ENCODE measurements at regions not wholly inside any gene's neighbourhood (a gene's known extent, or its start where the extent isn't known, plus 50 kb on each side); places are given as distances from the start of the nearest gene placed in this dataset.
"Not testable (repeated sequence)": the region's sequence is repeated elsewhere in the genome, so short reads cannot be mapped to it uniquely, and the experiment has no call there.

DNA sequence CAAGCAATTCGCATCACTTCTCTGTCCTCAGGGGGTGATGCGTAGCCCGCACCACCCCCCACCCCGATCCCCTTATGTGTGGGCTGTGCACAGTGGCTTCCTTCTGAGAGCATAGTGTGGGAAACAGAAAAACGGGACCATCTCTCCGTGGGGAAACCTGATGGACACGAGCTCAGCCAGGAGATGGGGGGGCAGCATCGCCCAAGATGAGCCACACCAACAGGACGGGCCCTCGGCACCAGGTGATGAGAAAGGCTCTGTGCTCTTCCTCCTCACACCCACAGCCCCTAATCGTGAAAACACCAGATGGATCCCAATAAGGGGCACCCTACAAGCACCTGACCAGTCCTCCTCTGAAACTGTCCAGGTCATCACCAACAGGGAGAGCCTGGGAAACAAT is 153.6 kb downstream of the SHANK2 start:
- no peak for DNase-seq

DNA sequence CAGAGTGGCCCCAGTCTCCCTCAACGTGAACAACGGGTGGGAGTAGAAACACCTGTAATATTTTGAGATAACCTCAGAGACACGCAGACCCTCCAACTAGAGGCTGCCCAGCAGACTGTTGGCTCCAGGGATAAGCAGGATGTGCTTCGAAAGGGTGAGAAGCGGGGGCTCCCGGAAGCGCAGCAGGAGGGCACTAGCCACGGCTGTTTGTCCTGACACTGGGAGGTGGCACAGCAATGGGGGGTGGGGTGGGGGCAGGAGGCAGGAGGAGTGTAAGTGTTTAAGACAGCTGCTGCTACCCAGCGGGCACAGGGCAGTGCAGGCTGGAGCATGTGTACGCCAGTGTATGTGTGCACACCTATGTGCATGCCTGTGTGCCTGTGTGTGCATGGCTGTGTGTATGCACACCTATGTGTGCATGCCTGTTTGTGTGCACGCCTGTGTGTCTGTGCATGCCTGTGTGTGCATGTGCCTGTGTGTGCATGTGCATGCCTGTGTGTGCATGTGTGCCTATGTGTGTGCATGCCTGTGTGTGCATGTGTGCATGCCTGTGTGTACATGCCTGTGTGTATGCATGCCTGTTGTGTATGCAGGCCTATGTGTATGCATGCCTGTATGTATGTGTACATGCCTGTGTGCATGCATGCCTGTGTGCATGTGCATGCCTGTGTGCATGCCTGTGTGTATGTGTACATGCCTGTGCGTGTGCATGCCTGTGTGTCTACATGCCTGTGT is 154.7 kb downstream of the SHANK2 start:
- DNase-seq, result no peak

DNA sequence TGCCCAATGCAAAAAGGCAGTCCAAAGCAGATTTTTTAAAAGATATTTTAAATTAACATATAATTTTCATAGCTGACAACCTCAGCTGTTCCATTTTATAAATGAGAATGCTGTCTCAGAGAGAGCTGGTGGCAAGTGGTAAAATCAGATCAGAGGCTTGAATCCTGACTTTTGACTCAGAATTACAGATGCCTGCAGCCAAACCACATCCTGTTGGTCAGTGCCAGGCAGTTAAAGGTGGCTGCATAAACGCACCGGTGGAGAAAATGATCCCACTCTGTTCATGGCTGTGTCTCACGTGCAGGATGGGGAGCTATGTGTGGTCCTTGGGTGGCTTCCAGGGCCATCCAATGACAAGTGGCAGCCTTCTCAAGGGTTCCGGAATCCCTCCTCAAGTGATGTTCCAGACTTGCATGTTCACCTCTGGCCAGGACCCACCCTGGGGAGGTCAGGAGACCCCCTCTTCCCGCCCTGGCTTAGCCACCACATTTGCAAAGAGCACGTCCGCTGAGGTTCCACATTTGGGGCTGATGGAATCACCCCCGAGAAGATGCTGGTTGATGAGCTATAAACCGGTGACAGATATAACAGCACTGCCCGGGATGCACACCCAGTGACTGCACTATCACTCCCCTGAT is 155.5 kb downstream of the SHANK2 start:
- no peak for DNase-seq

DNA sequence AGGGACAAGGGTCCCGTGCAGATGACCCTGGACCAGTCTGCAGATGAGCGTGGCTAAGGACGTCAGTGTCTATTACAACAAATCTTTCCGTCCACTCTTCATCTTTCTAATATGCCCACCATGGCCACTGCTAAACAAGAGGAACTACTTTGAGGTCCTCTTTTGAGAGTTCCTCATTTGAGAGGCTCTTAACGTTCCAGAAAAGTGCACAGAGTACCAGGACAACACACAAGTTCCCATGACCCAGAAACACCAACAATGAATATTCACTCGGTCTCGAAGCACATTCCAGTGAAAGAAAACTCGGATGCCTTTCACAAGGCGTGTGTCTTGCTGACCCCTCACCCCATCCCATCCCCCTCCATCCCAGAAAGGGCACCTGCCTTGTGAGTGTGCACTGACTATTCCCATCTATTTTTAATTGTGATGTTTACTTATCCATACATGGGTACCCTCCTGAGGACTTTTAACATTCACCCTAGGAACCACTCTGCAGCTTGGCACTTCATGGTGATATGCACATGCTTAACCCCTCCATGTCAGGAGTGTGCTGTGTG is 157.0 kb downstream of the SHANK2 start:
- no peak for DNase-seq

DNA sequence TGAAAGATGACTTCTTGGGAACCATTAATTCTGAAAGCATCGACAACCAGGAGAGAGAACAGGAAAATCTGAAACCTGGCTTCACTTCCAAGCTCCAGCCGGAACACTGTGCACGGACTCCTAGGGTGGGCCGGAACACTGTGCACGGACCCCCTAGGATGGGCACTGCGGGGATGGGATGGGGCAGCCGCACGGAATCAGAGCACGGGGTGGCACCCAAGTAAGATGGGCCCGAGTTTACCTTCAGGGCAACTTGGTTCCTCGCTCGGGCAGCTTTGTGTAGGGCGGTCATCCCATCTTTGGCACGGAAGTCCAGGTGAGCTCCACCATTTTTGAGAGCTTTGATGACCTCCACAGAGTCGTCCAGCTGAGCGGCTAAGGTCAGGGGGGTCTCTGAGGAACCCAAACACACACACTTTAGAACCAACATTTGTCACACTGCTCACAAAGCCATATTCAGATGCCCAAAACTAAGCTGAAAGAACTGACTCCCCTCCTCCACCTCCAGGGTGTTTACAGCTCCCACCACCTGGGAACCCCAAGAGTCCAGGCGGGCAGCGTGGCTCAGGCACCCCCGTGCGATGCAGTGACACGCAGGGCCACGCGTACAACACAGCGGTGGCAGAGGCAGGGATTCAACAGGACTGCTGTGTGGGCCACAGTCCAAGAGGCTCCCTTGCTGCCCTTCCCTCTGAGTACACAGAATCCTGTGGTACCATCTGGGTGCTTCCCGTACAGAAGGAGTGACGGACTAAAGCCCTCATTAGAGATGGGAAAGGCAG is 157.9 kb downstream of the SHANK2 start:
- DNase-seq, result no peak

DNA sequence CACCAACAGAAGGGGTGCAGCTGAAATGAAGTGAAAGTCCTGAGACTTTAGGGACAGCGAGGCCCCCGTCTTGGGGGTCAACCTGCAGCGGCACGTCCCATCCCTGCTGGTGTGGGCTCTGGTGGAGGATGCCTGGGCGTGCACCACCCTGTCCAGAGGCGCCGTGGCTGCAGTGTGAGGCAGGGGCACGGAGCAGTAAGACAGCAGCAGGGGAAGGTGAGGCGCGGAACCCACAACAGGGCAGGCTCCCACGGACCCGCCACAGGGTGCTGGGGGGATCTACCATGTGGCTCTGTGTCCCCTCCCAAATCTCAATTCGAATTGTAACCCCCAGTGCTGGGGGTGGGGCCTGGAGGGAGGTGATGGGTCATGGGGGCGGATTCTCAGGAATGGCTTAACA is 158.6 kb downstream of the SHANK2 start:
- no peak for DNase-seq

DNA sequence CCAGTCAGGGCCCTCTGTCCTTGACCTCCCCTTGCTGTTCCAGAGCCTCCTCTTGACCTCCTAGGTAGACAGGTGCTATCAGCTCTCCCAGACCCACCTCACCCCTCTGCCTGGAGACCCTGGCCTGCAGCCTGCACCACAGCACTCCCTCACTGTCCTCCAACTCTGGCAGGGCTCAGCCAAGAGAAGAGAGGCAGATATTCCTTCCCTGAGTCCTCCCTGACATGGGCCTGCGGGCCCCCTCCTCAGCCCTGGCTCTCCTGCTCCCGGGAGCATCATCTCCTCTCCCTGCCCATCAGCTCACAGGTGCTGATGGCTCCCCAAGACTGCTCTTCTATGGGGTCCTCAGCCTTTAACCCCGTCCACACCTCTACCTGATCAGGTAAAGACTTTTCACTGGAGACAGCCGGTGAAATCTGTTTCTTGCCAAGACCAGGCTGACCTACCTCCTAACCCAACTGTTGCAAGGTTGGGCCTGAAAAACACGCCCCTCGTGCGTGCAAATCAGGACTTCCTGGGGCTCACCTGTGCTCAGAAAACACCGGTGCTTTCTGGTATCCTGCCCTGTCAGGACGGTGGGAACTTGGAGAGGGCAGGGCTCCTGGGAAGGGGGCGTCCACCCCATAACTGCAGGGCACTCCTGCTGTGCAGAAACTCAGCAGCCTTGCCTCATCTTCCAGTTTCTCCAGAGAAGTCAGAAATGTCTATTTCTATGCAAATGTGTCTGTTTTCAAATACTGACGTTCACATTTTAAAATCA is 160.7 kb downstream of the SHANK2 start:
- no peak for DNase-seq

DNA sequence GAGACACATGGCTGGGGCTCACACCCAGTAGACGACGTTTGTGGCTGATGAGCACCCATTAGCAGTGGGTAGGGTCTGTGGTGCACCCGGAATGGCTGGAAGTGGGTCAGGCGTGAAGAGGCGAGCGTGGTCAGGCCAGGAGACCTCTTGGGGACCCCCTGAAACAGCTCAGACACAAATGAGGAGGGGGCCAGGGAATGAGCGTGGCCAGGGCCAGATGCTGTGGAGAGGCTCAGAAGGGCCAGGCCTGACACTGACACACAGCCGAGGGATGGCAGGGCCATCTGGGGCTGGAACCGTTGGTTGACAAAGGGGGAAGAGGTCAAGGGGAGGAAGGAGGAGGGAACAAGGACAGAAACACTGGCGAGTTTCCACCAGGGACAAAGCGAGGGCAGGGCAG is 162.8 kb downstream of the SHANK2 start:
- no peak for DNase-seq

DNA sequence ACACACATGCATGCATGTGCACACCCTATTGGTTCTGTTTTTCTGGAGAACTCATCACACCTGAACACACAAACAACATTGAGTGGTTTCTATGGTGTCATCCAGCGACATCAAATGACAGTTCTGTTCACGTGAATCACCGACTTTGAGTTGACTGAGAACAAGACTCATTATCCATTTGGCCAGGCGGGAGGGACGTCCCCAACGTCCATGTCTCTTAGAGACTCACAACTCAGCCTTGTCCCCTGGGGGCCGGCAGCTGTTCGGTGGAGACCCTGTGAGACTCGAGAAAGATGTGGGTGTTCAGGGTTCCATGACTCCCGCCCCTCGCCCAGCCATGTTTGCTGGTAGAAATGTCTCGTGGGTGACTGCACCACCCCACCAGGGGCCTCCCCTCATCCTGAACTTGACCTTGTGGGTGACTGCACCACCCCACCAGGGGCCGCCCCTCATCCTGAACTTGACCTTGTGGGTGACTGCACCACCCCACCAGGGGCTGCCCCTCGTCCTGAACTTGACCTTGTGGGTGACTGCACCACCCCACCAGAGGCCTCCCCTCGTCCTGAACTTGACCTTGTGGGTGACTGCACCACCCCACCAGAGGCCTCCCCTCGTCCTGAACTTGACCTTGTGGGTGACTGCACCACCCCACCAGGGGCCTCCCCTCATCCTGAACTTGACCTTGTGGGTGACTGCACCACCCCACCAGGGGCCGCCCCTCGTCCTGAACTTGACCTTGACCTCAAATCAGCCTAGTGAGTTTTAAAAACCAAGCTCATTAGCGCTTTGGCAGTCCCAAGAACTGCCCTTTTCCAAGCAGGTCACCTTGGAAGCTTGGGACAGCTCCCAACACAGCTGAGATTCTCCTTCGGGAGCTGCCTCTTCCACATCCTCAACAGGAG is 163.8 kb downstream of the SHANK2 start:
- not testable (repeated sequence) for DNase-seq

DNA sequence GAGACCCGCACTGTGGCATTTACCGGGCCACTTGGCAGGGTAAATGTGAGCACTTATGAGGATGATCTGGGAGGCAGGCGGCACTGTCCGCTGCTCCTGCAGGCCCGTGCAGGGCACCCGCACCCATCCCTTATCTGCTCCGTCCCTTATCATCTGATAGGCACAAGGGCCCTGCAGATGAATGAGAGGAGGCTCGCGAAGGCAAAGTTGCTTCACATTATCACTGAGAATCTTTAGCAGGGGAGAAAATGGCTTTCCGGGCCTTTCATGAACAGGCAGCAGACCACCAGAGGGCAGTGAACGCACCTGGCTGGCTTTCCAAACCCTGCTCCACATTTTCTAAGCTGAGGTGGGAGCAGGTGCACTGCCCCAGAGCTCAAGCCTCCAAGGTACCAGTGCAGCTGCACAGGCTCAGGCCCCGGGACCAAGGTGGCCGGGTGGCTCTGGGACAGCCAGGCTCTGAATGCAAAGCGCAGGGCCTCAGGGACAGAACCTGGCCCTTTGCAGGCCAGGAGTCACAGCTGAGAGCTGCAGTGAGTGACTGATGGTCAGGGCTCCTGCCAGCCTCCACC is 165.6 kb downstream of the SHANK2 start:
- peak; percentile 44 for DNase-seq

DNA sequence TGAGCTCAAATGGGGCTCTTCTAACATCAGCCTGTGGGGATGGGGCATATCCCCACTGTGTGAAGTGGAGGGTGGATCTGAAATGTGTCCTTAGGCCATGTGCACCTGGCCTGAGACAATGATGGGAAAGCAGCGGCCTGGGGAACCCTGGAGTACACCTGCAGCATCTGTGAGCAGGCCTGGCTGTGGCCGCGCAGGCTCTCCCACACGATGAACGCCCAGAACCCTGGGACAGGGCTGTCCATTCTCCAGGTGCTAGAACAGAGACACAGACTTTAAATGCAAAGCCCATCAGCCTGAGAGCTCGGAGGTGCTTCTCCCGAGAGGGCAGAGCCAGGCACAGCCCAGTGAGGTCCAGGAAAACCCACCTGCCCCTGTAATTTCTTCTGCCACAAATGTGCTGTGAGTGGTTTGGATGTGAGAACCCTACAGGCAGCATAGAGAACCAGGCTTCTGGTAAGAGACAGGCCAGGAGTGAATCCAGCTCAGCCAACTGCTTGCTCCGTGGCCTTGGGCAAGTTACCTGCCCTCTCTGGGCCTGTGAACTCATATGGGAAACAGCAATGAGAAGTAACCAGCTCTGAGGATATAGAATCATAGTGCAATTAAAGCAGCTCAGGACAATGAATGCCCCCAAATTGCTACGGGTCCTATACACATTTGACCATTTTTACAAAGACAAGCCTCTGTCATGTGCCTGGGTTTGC is 167.9 kb downstream of the SHANK2 start:
- DNase-seq, result no peak

DNA sequence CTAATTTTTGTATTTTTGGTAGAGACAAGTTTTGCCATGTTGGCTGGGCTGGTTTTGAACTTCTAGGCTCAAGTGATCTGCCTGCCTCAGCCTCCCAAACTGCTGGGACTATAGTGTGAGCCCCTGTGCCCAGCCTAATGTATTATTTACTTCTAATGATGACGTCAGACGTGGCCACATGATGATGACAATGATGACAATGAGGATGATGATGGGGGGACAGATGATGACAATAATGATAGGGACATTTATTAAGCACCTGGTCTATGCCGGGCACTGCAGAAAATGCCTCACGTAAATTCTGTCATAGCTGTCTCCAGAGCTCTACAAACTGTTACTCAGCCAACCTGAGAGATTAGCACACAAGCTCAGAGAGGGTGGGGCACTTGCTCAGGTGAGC is 169.3 kb downstream of the SHANK2 start:
- DNase-seq, result no peak

DNA sequence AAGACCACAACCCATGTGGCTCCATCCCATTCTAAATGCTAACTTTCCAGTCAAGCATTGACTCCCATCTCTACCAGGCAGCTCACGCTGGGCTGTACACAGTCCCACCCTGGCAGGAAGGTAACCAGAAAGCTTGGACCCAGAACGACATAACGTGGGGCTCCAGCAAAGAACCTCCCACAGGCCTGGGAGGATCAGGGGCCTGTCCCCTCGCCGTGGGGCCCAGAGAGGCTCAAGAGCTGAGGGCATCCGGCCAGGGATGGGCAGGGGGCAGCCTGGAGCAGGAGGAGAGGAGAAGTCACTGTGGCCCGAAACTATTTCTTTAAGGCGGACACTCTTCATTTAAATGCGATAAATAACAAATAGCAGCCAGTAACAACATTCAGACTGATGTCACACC is 169.9 kb downstream of the SHANK2 start:
- DNase-seq, result no peak

DNA sequence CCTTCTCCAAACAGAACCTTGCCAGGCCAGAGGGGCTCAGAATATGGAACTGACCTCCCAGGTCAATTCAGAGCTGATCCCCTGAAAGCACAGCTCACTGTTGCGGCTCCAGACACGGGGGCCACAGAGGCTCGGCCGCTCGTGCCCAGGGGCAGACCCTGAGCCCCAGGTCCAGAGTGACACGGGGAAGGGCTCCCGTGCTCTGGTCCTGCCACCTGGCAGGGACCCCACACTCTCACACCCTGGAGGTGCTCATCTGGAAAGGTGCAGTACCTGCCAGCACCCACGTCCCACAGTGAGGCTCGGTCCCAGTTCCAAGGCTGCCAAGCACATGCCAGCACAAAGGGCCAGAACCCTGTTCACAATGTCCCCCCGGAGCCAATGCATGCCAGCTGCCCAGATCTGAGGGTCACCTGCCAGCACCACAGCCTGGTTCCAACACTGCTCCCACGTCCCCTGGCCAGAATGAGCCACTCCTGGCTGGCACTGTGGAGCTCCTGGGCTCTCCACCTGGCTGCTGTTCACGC is 170.6 kb downstream of the SHANK2 start:
- DNase-seq, result no peak

DNA sequence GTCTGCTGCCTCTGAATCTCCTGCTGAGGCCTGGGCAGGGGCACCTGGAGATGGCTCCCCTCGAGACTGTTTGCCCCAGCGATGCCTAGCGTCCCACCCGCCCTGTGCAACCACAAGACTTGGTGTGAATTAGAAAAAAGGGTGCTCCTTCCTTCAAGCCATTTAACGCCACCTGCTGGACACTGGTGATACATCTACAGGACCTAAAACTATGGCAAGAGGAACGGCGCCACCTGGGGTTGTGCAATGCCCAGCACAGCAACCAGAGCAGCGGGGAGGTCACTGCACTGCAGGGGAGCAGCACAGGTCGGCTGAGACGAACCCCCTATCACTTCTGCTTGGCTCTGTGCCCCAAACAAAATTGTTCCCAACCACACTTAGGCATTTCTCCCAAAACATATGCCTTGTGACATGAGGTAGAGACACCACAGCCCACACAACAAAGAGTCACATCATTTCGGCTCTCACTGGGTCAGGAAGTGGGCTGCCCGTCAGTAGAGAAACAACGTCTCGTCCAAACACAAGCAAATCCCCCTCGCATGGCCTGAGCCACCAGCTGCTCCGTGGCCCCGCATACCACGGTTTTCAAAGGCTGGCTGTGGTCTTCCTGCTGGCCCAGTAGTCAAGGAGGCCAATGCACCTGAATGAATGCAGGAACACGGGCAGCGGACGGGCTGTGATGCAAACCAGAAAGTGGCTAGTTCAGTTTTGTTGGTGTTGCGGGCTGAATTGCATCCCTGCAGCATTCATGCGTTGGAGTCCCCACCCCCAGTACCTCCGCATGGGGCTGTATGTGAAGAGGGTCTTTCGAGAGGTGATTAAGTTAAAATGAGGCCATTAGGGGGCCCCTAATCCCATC is 171.9 kb downstream of the SHANK2 start:
- DNase-seq, result peak; percentile 69

DNA sequence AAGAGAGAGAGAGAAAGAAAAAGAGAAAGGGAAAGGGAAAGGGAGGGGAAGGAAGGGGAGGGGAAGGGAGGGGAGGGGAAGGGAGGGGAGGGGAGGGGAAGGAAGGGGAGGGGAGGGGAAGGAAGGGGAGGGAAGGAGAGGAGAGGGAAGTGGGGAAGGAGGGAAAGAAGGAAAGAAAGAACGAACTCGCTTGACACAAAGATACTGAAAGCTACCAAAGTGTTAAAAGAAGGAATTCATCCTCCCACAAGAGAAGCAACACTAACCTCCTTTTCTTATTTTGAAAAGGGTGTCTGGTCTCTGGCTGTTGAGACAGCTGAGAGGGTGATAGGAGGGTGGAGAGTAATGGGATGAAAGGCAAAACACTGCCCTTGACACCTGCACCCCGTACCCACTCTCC is 172.6 kb downstream of the SHANK2 start:
- no peak for DNase-seq

DNA sequence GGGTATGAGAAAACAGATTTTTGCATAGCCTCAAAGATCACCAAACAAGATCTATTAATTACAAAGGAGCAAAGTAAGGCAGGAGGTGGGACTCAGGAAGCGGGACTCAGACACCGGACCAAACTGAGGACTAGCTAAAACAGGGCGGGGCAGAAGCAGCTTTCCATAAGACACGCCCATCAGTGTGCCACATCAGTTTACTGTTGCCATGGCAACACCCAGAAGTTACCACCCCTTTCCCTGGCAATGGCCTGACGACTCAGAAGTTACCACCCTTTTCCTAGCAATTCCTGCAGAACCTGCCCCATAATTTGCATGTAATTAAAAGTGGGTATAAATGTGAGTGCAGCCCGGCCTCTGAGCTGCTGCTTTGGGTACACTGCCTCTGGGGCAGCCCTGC is 173.9 kb downstream of the SHANK2 start:
- no peak for DNase-seq

DNA sequence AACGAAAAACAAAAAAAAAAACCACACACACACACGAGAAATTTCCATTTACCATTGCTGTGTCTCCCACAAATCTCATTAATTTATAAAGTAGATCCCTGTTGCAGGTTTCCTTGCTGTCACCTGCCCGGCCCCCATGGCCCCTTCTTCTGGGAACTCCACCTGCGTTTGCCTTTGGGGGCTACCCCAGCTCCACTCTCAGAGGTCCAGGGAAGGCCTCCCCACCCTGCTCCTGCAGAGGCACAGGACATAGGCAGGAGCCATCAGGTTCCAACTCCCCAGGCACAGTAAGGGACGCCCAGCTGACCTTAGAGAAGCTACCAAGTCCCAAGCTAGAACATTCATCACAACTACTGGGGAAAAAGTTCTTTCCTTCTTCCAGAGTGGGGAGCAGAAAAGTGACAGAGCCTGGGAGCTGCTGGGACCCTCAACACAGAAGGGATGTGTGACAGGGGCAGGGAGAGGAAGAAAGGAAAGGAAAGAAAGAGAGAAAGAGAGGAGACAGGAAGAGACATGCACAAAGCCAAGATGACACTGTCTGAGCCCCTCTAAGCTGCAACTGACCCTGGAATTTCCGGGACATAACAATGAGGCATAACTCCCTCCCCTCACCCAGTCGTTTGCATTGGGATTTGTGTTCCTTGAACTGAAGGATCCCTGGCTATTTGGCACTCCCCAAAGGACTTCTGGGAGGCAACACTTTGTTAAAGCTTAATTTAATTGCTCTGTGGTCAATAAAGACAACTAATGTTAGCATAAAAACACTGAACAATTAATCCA is 175.7 kb downstream of the SHANK2 start:
- no peak for DNase-seq

All from renal pelvis (tissue), 1 donor.